Erythroblast (primary cell): ENCODE measurements at regions not wholly inside any gene's neighbourhood (a gene's known extent, or its start where the extent isn't known, plus 50 kb on each side); places are given as distances from the start of the nearest gene placed in this dataset.

Source experiments
- GATA1 ChIP-seq: IDR thresholded peaks from 2 replicates; pipeline ENCODE4 v1.6.1; 2011; ENCODE audit warnings: low read depth, mild to moderate bottlenecking, control low read depth, low read length, moderate library complexity
- POLR2A ChIP-seq: IDR thresholded peaks from 2 replicates; pipeline ENCODE4 v1.6.1; 2011; ENCODE audit warnings: mild to moderate bottlenecking, low read length

GRCh38 chr3:99516936-99517335 is 121.5 kb upstream of the COL8A1 start:
- TF ChIP-seq POLR2A (no peak), GATA1 (no peak)
